Memory B cell (primary cell): ENCODE measurements at regions not wholly inside any gene's neighbourhood (a gene's known extent, or its start where the extent isn't known, plus 50 kb on each side); places are given as distances from the start of the nearest gene placed in this dataset.

Experiments
- ATAC-seq: fragments of 150-1000 bp; cut with Tn5 transposase; 2 replicates; pipeline ENCODE4 v1.10.0; 2021; ENCODE audit warnings: low read depth, mild to moderate bottlenecking, moderate library complexity
- DNase-seq, 2 donors: peaks; one replicate each; pipeline ENCODE4 v3.0.0; 2022; ENCODE audit warnings: low spot score in 2 of 2
- H3K27ac Mint-ChIP-seq: one replicate; pipeline ENCODE4 v1.8.0; 2022; ENCODE audit warnings: mild to moderate bottlenecking, moderate library complexity, mixed read lengths
- H3K27me3 Mint-ChIP-seq: one replicate; pipeline ENCODE4 v1.8.0; 2022; ENCODE audit warnings: mixed read lengths
- H3K36me3 Mint-ChIP-seq: one replicate; pipeline ENCODE4 v1.8.0; 2022; ENCODE audit warnings: mild to moderate bottlenecking, mixed read lengths
- H3K4me1 Mint-ChIP-seq: one replicate; pipeline ENCODE4 v1.8.0; 2022; ENCODE audit warnings: mixed read lengths
- H3K4me3 Mint-ChIP-seq: one replicate; pipeline ENCODE4 v1.8.0; 2022; ENCODE audit warnings: mild to moderate bottlenecking, moderate library complexity, mixed read lengths
- H3K9me3 Mint-ChIP-seq: one replicate; pipeline ENCODE4 v1.8.0; 2022; ENCODE audit warnings: mixed read lengths

GRCh38 chr19:30930941-30931706, 418.1 kb downstream of the TSHZ3 start:
- H3K4me3 Mint-ChIP-seq, result no peak overlapping the region
- DNase-seq, result no peak
- no peaks in the 10 kb centered on the region for H3K4me1 Mint-ChIP-seq
- peaks cover 14% of the 10 kb centered on the region for H3K9me3 Mint-ChIP-seq
- H3K36me3 Mint-ChIP-seq, result no peaks in the 10 kb centered on the region
- no peaks in the 10 kb centered on the region for H3K27me3 Mint-ChIP-seq
- no peak overlapping the region for H3K27ac Mint-ChIP-seq
- ATAC-seq, result no peak

DNA sequence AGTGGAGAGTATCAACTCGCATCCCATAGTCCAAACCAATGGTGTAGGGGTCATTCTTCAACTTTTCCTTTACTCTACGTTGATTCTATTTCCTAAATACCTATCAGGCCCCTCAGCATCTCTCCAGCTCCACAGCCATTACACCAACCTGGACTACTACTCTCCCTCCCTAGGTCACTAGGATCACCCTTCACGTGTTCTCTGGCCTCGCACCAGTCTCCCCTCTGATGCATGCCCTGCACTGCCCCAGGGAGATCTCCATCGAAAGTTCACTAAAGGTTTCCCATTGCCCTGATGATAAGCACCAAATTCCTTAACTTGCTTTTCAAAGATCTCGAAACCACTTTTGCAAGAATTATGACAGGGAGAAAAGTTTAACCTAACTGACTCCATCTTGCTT, 421.5 kb downstream of the TSHZ3 start:
- Mint-ChIP-seq H3K4me1 (no peaks in the 10 kb centered on the region), H3K27me3 (no peaks in the 10 kb centered on the region), H3K27ac (no peak overlapping the region)

DNA sequence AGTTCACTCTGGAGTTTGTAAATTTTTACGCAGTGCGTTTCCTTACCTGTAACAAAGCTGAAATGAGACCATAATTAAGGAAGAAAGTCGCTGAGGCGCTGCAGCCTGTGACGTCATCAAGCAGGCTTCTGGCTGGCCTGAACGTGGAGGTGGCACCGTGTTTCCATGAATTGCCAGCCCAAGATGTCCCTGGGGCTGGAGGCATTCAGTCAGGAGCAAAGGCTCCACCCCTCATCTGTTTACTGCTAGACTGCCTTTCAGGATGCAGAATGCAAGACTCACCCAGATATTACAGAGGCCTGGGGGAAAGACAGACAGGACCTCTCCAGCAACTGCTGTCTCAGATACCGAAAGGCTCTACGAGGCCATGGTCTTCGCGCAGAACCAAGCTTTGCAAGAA, 424.6 kb downstream of the TSHZ3 start:
- peaks cover 13% of the 10 kb centered on the region for H3K9me3 Mint-ChIP-seq
- DNase-seq (no peak), ATAC-seq (no peak)
- H3K36me3 Mint-ChIP-seq, result no peaks in the 10 kb centered on the region
- H3K4me1 Mint-ChIP-seq, result no peaks in the 10 kb centered on the region
- no peak overlapping the region for H3K27ac Mint-ChIP-seq
- no peak overlapping the region for H3K4me3 Mint-ChIP-seq
- H3K27me3 Mint-ChIP-seq, result no peaks in the 10 kb centered on the region

More for the DNA sequence above, 421.5 kb downstream of the TSHZ3 start:
- Mint-ChIP-seq H3K9me3 (peaks cover 10% of the 10 kb centered on the region), H3K36me3 (no peaks in the 10 kb centered on the region), H3K4me3 (no peak overlapping the region)
- ATAC-seq (no peak), DNase-seq (no peak)

- ATAC-seq (no peak), DNase-seq (no peak)
- H3K36me3 Mint-ChIP-seq, result no peaks in the 10 kb centered on the region
- H3K27me3 Mint-ChIP-seq, result no peaks in the 10 kb centered on the region
- no peaks in the 10 kb centered on the region for H3K4me1 Mint-ChIP-seq
- peaks cover 14% of the 10 kb centered on the region for H3K9me3 Mint-ChIP-seq
- no peak overlapping the region for H3K4me3 Mint-ChIP-seq
- H3K27ac Mint-ChIP-seq, result no peak overlapping the region
These were observed 425.1 kb downstream of the TSHZ3 start for GRCh38 chr19:30924069-30924636.

- peaks cover 13% of the 10 kb centered on the region for H3K9me3 Mint-ChIP-seq
- no peak overlapping the region for H3K27ac Mint-ChIP-seq
- DNase-seq (no peak), ATAC-seq (no peak)
- H3K27me3 Mint-ChIP-seq, result no peaks in the 10 kb centered on the region
- no peak overlapping the region for H3K4me3 Mint-ChIP-seq
- no peaks in the 10 kb centered on the region for H3K36me3 Mint-ChIP-seq
- no peaks in the 10 kb centered on the region for H3K4me1 Mint-ChIP-seq
These were observed 425.6 kb downstream of the TSHZ3 start for GRCh38 chr19:30923621-30924020.

DNA sequence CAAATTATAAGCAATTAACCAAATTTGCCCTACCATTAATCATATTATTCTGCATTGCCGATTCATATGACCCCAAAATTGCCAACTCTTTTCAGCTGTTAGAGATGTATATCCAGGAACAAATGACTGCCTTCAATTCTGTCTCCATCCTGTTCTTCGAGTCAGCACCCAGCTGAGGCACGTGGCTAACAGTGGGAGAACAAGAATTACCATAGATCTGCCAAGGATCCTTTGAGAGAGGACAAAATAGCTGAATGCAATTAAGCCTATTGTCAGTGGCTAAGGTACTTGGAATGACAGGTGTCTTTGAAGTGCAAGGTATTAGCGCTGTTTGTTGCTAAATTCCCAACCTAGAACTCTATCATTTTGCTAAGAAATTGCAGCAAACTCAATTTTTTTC, 426.1 kb downstream of the TSHZ3 start:
- Mint-ChIP-seq H3K27ac (no peak overlapping the region), H3K4me3 (no peak overlapping the region), H3K4me1 (no peaks in the 10 kb centered on the region), H3K9me3 (peaks cover 13% of the 10 kb centered on the region), H3K27me3 (no peaks in the 10 kb centered on the region), H3K36me3 (no peaks in the 10 kb centered on the region)
- no peak for ATAC-seq
- no peak for DNase-seq

- no peak overlapping the region for H3K27ac Mint-ChIP-seq
- H3K4me3 Mint-ChIP-seq, result no peak overlapping the region
- DNase-seq (no peak), ATAC-seq (no peak)
- H3K27me3 Mint-ChIP-seq, result no peaks in the 10 kb centered on the region
- no peaks in the 10 kb centered on the region for H3K4me1 Mint-ChIP-seq
- no peaks in the 10 kb centered on the region for H3K36me3 Mint-ChIP-seq
- peaks cover 6% of the 10 kb centered on the region for H3K9me3 Mint-ChIP-seq
These were observed 429.0 kb downstream of the TSHZ3 start for GRCh38 chr19:30920222-30920621.

- ATAC-seq, result no peak
- Mint-ChIP-seq H3K27me3 (no peaks in the 10 kb centered on the region), H3K36me3 (no peaks in the 10 kb centered on the region), H3K27ac (no peak overlapping the region), H3K4me3 (no peak overlapping the region), H3K4me1 (no peaks in the 10 kb centered on the region), H3K9me3 (peaks cover 6% of the 10 kb centered on the region)
- DNase-seq, result no peak
These were observed 429.5 kb downstream of the TSHZ3 start for GRCh38 chr19:30919737-30920136.

GRCh38 chr19:30916238-30916637, 433.0 kb downstream of the TSHZ3 start:
- no peak overlapping the region for H3K4me3 Mint-ChIP-seq
- no peaks in the 10 kb centered on the region for H3K36me3 Mint-ChIP-seq
- no peaks in the 10 kb centered on the region for H3K27me3 Mint-ChIP-seq
- DNase-seq, result no peak
- no peak overlapping the region for H3K27ac Mint-ChIP-seq
- no peak for ATAC-seq
- H3K4me1 Mint-ChIP-seq, result no peaks in the 10 kb centered on the region
- peaks cover 4% of the 10 kb centered on the region for H3K9me3 Mint-ChIP-seq

DNA sequence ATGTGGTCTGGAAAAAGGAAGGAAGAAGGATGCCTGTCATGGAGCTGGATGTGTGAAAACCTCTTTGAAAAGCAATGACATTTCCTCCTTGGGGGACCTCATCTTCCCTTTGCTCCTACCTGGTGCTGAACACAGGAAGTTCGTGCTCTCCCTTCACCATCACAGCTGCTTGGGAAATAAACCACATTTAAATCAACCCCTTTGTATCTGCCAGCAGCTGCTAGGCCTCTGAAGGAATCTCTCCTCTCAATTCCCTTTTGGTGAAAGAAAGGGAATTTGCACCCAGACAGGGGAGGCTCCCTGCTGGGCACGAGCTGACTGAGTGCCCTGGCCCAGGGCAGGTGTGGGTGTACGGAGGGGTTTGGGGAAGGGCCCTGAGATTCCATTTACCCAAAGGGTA, 437.7 kb downstream of the TSHZ3 start:
- H3K9me3 Mint-ChIP-seq, result peaks cover 1% of the 10 kb centered on the region
- DNase-seq, result no peak
- H3K27me3 Mint-ChIP-seq, result no peaks in the 10 kb centered on the region
- no peak for ATAC-seq
- H3K27ac Mint-ChIP-seq, result no peak overlapping the region
- no peaks in the 10 kb centered on the region for H3K36me3 Mint-ChIP-seq
- H3K4me1 Mint-ChIP-seq, result no peaks in the 10 kb centered on the region
- H3K4me3 Mint-ChIP-seq, result no peak overlapping the region

- no peaks in the 10 kb centered on the region for H3K4me1 Mint-ChIP-seq
- H3K27ac Mint-ChIP-seq, result no peak overlapping the region
- no peak for DNase-seq
- no peaks in the 10 kb centered on the region for H3K27me3 Mint-ChIP-seq
- H3K4me3 Mint-ChIP-seq, result no peak overlapping the region
- H3K9me3 Mint-ChIP-seq, result peaks cover 3% of the 10 kb centered on the region
- H3K36me3 Mint-ChIP-seq, result no peaks in the 10 kb centered on the region
- no peak for ATAC-seq
These were observed 438.6 kb downstream of the TSHZ3 start for GRCh38 chr19:30910485-30911240.

DNA sequence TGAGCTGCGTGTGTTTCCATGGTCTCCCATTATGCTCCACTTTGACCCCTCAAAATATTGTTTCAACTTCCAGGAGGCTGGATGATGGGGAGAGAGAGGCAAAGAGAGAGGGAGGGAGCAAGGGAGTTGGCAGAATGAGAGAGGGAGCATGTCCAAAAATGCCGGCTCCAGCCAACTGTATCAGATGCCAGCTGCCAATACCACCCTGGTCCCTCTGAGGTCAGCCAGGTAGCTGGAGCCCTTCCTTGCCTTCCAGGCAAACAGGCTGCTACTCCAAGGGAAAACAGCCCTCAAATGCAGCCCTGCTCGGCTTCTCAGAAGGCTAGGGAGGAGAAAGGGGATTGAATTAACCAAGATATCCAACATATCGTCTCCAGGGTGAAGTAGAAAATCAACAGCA, 440.0 kb downstream of the TSHZ3 start:
- no peak overlapping the region for H3K27ac Mint-ChIP-seq
- no peaks in the 10 kb centered on the region for H3K36me3 Mint-ChIP-seq
- H3K4me3 Mint-ChIP-seq, result no peak overlapping the region
- ATAC-seq (no peak), DNase-seq (no peak)
- H3K27me3 Mint-ChIP-seq, result no peaks in the 10 kb centered on the region
- H3K4me1 Mint-ChIP-seq, result no peaks in the 10 kb centered on the region
- peaks cover 3% of the 10 kb centered on the region for H3K9me3 Mint-ChIP-seq

DNA sequence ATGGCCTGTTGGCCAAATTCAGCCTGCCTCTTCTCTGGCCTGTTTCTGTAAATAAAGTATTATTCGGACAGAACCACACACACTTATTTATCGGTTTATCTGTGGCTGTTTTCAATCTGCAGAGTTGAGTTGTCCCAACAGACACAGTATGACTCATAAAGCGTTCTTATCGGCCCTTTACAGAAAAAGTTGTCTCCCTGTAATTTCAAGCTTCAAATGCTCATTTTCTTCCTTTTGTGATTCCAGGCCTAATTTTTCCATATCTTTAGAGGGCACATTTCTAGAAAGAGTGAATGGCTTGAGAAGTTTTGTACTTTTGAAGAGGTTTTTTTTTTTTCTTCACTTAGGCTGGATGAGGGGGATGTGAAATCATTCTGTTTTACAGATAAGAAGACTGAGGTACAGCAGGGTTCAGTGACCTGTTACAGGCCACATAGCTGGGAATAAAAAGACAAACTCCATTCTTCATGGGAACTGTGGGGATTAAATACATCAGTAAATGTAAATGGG, 440.9 kb downstream of the TSHZ3 start:
- Mint-ChIP-seq H3K27me3 (no peaks in the 10 kb centered on the region), H3K4me3 (no peak overlapping the region), H3K27ac (no peak overlapping the region), H3K36me3 (no peaks in the 10 kb centered on the region), H3K4me1 (no peaks in the 10 kb centered on the region), H3K9me3 (peaks cover 6% of the 10 kb centered on the region)
- DNase-seq (no peak), ATAC-seq (no peak)

- Mint-ChIP-seq H3K4me1 (no peaks in the 10 kb centered on the region), H3K9me3 (peaks cover 5% of the 10 kb centered on the region), H3K27me3 (no peaks in the 10 kb centered on the region), H3K36me3 (no peaks in the 10 kb centered on the region), H3K4me3 (no peak overlapping the region), H3K27ac (no peak overlapping the region)
- no peak for ATAC-seq
- no peak for DNase-seq
These were observed 442.4 kb downstream of the TSHZ3 start for GRCh38 chr19:30906871-30907270.
